Prostate gland (tissue), 2 donors: ENCODE measurements at regions not wholly inside any gene's neighbourhood (a gene's known extent, or its start where the extent isn't known, plus 50 kb on each side); places are given as distances from the start of the nearest gene placed in this dataset.

Source experiments
- POLR2A ChIP-seq: fragments of 450-650 bp; IDR thresholded peaks from one replicate; pipeline ENCODE4 v1.6.1; 2016; ENCODE audit warnings: antibody characterized with exemption, mild to moderate bottlenecking
- POLR2AphosphoS5 ChIP-seq: sonication (generic); formaldehyde crosslinking; IDR thresholded peaks from one replicate; pipeline ENCODE4 v1.6.1; 2017; ENCODE audit warnings: antibody characterized with exemption
- TF ChIP-seq, protein P1 (sequence below), 4 experiments: fragments of 200-600 bp in 2 of 4; fragments of 450-650 bp in 2 of 4; sonication (generic) in 2 of 4; IDR thresholded peaks; 1 replicate in 3 of 4; 2 replicates in 1 of 4; pipeline ENCODE4 v1.5.1; 2016 to 2019; ENCODE audit warnings: antibody characterized with exemption in 4 of 4, mild to moderate bottlenecking in 2 of 4, moderate library complexity in 2 of 4

GRCh38 chr16:85426806-85427205, 186.3 kb upstream of the GSE1 start:
- no peak for TF ChIP-seq POLR2AphosphoS5
- TF ChIP-seq, protein P1, sequence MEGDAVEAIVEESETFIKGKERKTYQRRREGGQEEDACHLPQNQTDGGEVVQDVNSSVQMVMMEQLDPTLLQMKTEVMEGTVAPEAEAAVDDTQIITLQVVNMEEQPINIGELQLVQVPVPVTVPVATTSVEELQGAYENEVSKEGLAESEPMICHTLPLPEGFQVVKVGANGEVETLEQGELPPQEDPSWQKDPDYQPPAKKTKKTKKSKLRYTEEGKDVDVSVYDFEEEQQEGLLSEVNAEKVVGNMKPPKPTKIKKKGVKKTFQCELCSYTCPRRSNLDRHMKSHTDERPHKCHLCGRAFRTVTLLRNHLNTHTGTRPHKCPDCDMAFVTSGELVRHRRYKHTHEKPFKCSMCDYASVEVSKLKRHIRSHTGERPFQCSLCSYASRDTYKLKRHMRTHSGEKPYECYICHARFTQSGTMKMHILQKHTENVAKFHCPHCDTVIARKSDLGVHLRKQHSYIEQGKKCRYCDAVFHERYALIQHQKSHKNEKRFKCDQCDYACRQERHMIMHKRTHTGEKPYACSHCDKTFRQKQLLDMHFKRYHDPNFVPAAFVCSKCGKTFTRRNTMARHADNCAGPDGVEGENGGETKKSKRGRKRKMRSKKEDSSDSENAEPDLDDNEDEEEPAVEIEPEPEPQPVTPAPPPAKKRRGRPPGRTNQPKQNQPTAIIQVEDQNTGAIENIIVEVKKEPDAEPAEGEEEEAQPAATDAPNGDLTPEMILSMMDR (IDR thresholded peaks at IDR 0.05), result no peak
- no peak for TF ChIP-seq POLR2A
